ENCODE measurements at regions not wholly inside any gene's neighbourhood (a gene's known extent, or its start where the extent isn't known, plus 50 kb on each side); places are given as distances from the start of the nearest gene placed in this dataset.

DNA sequence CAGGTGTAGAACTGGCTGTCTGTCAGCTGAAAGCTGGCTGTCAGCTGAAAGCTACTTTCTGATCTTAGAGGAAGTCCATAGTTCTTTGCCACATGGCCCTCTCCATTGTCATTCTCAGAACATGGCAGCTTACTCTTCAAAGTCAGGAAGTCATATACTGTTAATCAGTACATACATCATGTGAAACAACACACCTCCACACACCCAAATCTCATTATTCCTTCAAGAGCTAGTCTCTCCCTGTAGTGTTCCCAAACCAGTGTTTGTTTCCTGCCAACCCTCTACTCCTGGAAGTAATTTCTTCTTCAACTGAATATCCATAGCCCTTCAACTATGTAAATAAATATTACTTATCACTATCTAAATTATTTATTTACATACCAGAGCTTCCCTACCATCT is 58.9 kb downstream of the OR5AK2 start:
- TF ChIP-seq, protein P1, sequence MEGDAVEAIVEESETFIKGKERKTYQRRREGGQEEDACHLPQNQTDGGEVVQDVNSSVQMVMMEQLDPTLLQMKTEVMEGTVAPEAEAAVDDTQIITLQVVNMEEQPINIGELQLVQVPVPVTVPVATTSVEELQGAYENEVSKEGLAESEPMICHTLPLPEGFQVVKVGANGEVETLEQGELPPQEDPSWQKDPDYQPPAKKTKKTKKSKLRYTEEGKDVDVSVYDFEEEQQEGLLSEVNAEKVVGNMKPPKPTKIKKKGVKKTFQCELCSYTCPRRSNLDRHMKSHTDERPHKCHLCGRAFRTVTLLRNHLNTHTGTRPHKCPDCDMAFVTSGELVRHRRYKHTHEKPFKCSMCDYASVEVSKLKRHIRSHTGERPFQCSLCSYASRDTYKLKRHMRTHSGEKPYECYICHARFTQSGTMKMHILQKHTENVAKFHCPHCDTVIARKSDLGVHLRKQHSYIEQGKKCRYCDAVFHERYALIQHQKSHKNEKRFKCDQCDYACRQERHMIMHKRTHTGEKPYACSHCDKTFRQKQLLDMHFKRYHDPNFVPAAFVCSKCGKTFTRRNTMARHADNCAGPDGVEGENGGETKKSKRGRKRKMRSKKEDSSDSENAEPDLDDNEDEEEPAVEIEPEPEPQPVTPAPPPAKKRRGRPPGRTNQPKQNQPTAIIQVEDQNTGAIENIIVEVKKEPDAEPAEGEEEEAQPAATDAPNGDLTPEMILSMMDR (conservative IDR thresholded peaks at IDR 0.05) = no peak
- no peak for TF ChIP-seq ZFX (IDR thresholded peaks at IDR 0.05)

All from C4-2B (cell line).